ENCODE measurements at regions not wholly inside any gene's neighbourhood (a gene's known extent, or its start where the extent isn't known, plus 50 kb on each side); places are given as distances from the start of the nearest gene placed in this dataset.

GRCh38 chr7:49074538-49074937, 150.2 kb downstream of the CDC14C start:
- Histone ChIP-seq H3K27ac (ENCODE audit: low read depth in 1 of 2, low read length in 2 of 2) (no peak overlapping the region), H3K4me1 (ENCODE audit: insufficient read depth, low read length) (no peaks in the 10 kb centered on the region), H3K27me3 (ENCODE audit: control insufficient read depth in 1 of 2, insufficient read depth in 2 of 2, low read length in 2 of 2) (no peaks in the 10 kb centered on the region), H3K36me3 (ENCODE audit: insufficient read depth, low read length) (no peaks in the 10 kb centered on the region), H3K4me3 (ENCODE audit: low read length) (no peak overlapping the region), H3K9me3 (ENCODE audit: control insufficient read depth in 1 of 2, insufficient read depth in 1 of 2, low read length in 2 of 2) (no peaks in the 10 kb centered on the region)
- ATAC-seq (ENCODE audit: poor library complexity) (no peak), DNase-seq (no peak)
- no peaks in the 10 kb centered on the region for H3K27me3 Mint-ChIP-seq
- CTCF ChIA-PET = no interaction called here
- H3K4me3 Mint-ChIP-seq = no peak overlapping the region
- no peaks in the 10 kb centered on the region for H3K4me1 Mint-ChIP-seq (ENCODE audit: low read depth)
- POLR2A ChIA-PET = no interaction called here
- peaks cover 4% of the 10 kb centered on the region for H3K9me3 Mint-ChIP-seq
- no peak for TF ChIP-seq CTCF (IDR thresholded peaks at IDR 0.05)
- intact Hi-C loops (cut with DNase I, micrococcal nuclease) = no loop called here
- H3K27ac Mint-ChIP-seq = no peak overlapping the region
- H3K36me3 Mint-ChIP-seq (ENCODE audit: low read depth) = no peaks in the 10 kb centered on the region

DNA sequence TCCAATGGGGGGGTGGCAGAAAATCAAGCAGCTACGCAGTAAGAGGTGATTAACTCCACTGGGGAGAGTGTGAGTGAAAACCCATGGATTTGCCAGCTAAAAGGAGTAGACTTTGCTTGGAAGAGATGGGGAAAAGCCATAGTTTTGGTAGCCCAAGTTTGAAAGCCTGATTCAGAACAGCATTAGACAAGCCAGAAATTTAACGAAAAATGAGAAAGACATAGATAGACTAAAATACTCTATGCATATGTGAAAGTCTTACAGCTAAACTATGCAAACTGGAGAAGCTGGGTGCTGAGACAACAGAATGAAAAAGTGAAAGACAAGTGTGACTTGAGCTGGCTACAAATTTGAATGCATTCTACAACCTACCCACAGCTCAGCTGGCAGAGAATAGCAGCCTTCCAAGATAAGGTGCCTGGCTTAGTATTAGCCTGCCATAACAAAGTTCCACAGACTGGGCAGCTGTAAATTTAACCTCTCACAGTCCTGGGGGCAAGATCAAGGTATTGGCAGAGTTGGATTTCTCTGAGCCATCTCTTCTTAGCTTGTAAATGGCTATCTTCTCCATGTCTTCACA, 156.6 kb downstream of the CDC14C start:
- peaks cover 0 to 3% of the 10 kb centered on the region in 2 experiments for H3K9me3 ChIP-seq (ENCODE audit: control insufficient read depth in 1 of 2, insufficient read depth in 1 of 2, low read length in 2 of 2)
- intact Hi-C loops (cut with DNase I, micrococcal nuclease) = no loop called here
- H3K27me3 Mint-ChIP-seq = no peaks in the 10 kb centered on the region
- no peaks in the 10 kb centered on the region for H3K27me3 ChIP-seq (ENCODE audit: control insufficient read depth in 1 of 2, insufficient read depth in 2 of 2, low read length in 2 of 2)
- POLR2A ChIA-PET = no interaction called here
- H3K4me1 ChIP-seq (ENCODE audit: insufficient read depth, low read length) = no peaks in the 10 kb centered on the region
- CTCF ChIA-PET = no interaction called here
- no peaks in the 10 kb centered on the region for H3K36me3 Mint-ChIP-seq (ENCODE audit: low read depth)
- H3K4me1 Mint-ChIP-seq (ENCODE audit: low read depth) = no peaks in the 10 kb centered on the region
- no peak for ATAC-seq (ENCODE audit: poor library complexity)
- no peaks in the 10 kb centered on the region for H3K36me3 ChIP-seq (ENCODE audit: insufficient read depth, low read length)
- H3K9me3 Mint-ChIP-seq = peaks cover 6% of the 10 kb centered on the region
- H3K27ac Mint-ChIP-seq = no peak overlapping the region
- H3K27ac ChIP-seq (ENCODE audit: low read depth in 1 of 2, low read length in 2 of 2) = no peak overlapping the region
- no peak overlapping the region for H3K4me3 ChIP-seq (ENCODE audit: low read length)
- no peak for DNase-seq
- H3K4me3 Mint-ChIP-seq = no peak overlapping the region
- TF ChIP-seq CTCF (IDR thresholded peaks at IDR 0.05) = no peak

DNA sequence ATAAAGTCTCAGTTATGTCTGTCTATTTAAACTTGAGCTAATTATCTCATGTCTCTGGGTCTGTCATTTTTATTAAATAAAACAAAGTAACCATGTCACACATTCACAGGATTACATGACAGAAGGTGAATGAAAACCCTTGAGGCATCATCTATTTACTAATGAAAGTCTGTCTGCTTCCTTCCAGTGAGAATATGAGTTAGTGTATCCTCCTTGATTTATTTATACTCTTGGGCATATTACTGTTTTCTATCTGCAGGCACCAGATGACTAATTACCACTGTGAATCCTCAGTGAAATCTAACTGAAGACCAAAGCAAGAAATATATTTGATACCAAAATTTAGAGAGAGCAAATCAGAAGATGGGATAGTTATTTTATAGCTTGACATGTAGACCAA, 163.7 kb downstream of the CDC14C start:
- no peak overlapping the region for H3K4me3 Mint-ChIP-seq
- POLR2A ChIA-PET = no interaction called here

More for the DNA sequence above, 163.7 kb downstream of the CDC14C start:
- Histone ChIP-seq H3K27me3 (ENCODE audit: control insufficient read depth in 1 of 2, insufficient read depth in 2 of 2, low read length in 2 of 2) (no peaks in the 10 kb centered on the region), H3K4me3 (ENCODE audit: low read length) (no peak overlapping the region), H3K9me3 (ENCODE audit: control insufficient read depth in 1 of 2, insufficient read depth in 1 of 2, low read length in 2 of 2) (no peaks in the 10 kb centered on the region), H3K27ac (ENCODE audit: low read depth in 1 of 2, low read length in 2 of 2) (no peak overlapping the region), H3K4me1 (ENCODE audit: insufficient read depth, low read length) (no peaks in the 10 kb centered on the region), H3K36me3 (ENCODE audit: insufficient read depth, low read length) (no peaks in the 10 kb centered on the region)
- Mint-ChIP-seq H3K36me3 (ENCODE audit: low read depth) (no peaks in the 10 kb centered on the region), H3K9me3 (no peaks in the 10 kb centered on the region), H3K27ac (no peak overlapping the region), H3K27me3 (no peaks in the 10 kb centered on the region), H3K4me1 (ENCODE audit: low read depth) (no peaks in the 10 kb centered on the region)
- intact Hi-C loops (cut with DNase I, micrococcal nuclease) = no loop called here
- no peak for ATAC-seq (ENCODE audit: poor library complexity)
- TF ChIP-seq CTCF (IDR thresholded peaks at IDR 0.05) = no peak
- CTCF ChIA-PET = no interaction called here
- DNase-seq = no peak
